Posterior vena cava (tissue), 2 donors: ENCODE measurements at regions not wholly inside any gene's neighbourhood (a gene's known extent, or its start where the extent isn't known, plus 50 kb on each side); places are given as distances from the start of the nearest gene placed in this dataset.

Source experiments
- DNase-seq: peaks from one replicate; pipeline ENCODE4 v3.0.0-alpha.2; 2020; ENCODE audit warnings: low spot score
- intact Hi-C, 2 donors: fragments of 100-400 bp; cut with DNase I; formaldehyde crosslinking; loops; one replicate each; pipeline versions ENCODE4 v1.14.1 to v1.14.2; 2022 to 2023
- donor health status: DM: yes; HTN: yes; CAD: no.
- donor health status: DM: yes; HTN: yes; CAD: no.

GRCh38 chr1:240682859-240683242 is 70.9 kb upstream of the GREM2 start:
- no peak for DNase-seq
- intact Hi-C loops = no loop called here

GRCh38 chr1:240682166-240682858 is 70.4 kb upstream of the GREM2 start:
- intact Hi-C loops = no loop called here
- DNase-seq = no peak

GRCh38 chr1:240672132-240672811 is 60.3 kb upstream of the GREM2 start:
- DNase-seq = no peak

GRCh38 chr1:240667351-240667750 is 55.4 kb upstream of the GREM2 start:
- intact Hi-C loops = no loop called here

More at GRCh38 chr1:240672132-240672811, 60.3 kb upstream of the GREM2 start:
- intact Hi-C loops = no loop called here

GRCh38 chr1:240666568-240667198 is 54.7 kb upstream of the GREM2 start:
- no peak for DNase-seq
- intact Hi-C loops = no loop called here

More at GRCh38 chr1:240667351-240667750, 55.4 kb upstream of the GREM2 start:
- DNase-seq = no peak

GRCh38 chr1:240663169-240663879 is 51.4 kb upstream of the GREM2 start:
- DNase-seq = no peak
- intact Hi-C loops = no loop called here
